K562 (cell line): ENCODE measurements at regions not wholly inside any gene's neighbourhood (a gene's known extent, or its start where the extent isn't known, plus 50 kb on each side); places are given as distances from the start of the nearest gene placed in this dataset.

Experiments used
- ATAC-seq: fragments of 200-7000 bp; cut with Tn5 transposase; 3 replicates; pipeline ENCODE4 v1.9.1; 2020; ENCODE audit warnings: moderate library complexity
- BruUV-seq: library from RNA; stranded (reverse); fragments of 400-500 nt; replicated peaks from 2 replicates; lab custom pipeline; 2021; lab: Mats Ljungman, UMichigan
- CTCF ChIA-PET: fragments of 300-600 bp; formaldehyde crosslinking; extraction: SDS; loops from one replicate; lab custom pipeline; 2021; ENCODE audit warnings: low intra/inter-chr PET ratio; lab: Yijun Ruan, JAX
- POLR2A ChIA-PET: fragments of 300-600, 350-650 bp; sonication (Branson Sonifier 250); formaldehyde crosslinking; extraction: SDS; loops from one replicate; lab custom pipeline; 2021; ENCODE audit warnings: antibody characterized with exemption, inconsistent platforms; lab: Yijun Ruan, JAX
- DNase-seq, 4 experiments: peaks; one replicate each; pipeline versions ENCODE4 v3.0.0 to v3.0.0-alpha.2; 2011 to 2018; ENCODE audit warnings: low spot score in 3 of 4, mixed read lengths in 3 of 4; ENCODE audit errors: extremely low read depth in 1 of 4
- FAIRE-seq: peaks from 2 replicates; lab custom pipeline; 2011; peaks lifted over from hg19 to GRCh38; lab: Jason Lieb, UNC
- H2AFZ ChIP-seq: 2 replicates; pipeline ENCODE4 v1.6.0; 2011; ENCODE audit warnings: low read depth, low read length, control low read depth, inconsistent platforms
- H3K27ac ChIP-seq: fragments of 200-600 bp; 3 replicates; pipeline ENCODE4 v1.8.0; 2011; ENCODE audit warnings: low read depth, mild to moderate bottlenecking, control low read depth, inconsistent platforms, low read length, moderate library complexity, mixed read lengths; ENCODE audit errors: extremely low read depth
- H3K27me3 ChIP-seq, 2 experiments: fragments of 300-600 bp in 1 of 2; 2 replicates in 1 of 2; 3 replicates in 1 of 2; pipeline versions ENCODE4 v1.6.0 to v1.8.0; 2011; ENCODE audit warnings: inconsistent platforms in 2 of 2, low read length in 2 of 2, mild to moderate bottlenecking in 1 of 2, mixed read lengths in 1 of 2, moderate library complexity in 1 of 2; ENCODE audit not compliant: control insufficient read depth in 2 of 2, insufficient read depth in 2 of 2
- H3K36me3 ChIP-seq: fragments of 300-600 bp; 3 replicates; pipeline ENCODE4 v1.8.0; 2011; ENCODE audit warnings: mild to moderate bottlenecking, low read length, inconsistent platforms; ENCODE audit not compliant: control insufficient read depth, insufficient read depth
- H3K4me1 ChIP-seq, 2 experiments: fragments of 200-600 bp in 1 of 2; replicated peaks in 1 of 2; 2 replicates in 1 of 2; 3 replicates in 1 of 2; pipeline versions ENCODE4 v1.5.1 to v1.8.0; 2011; ENCODE audit warnings: inconsistent platforms in 2 of 2, low read length in 2 of 2, mild to moderate bottlenecking in 1 of 2, mixed read lengths in 1 of 2, moderate library complexity in 1 of 2; ENCODE audit not compliant: control insufficient read depth in 2 of 2, insufficient read depth in 2 of 2
- H3K4me2 ChIP-seq: 2 replicates; pipeline ENCODE4 v1.6.1; 2011; ENCODE audit warnings: low read length, control low read depth, inconsistent platforms, mixed read lengths; ENCODE audit not compliant: insufficient read depth
- H3K4me3 ChIP-seq: fragments of 200-600 bp; sonication (generic), shearing (Covaris generic); 2 replicates; pipeline ENCODE4 v1.5.1; 2016; ENCODE audit warnings: control low read depth, inconsistent platforms
- H3K79me2 ChIP-seq: fragments of 200-600 bp; 3 replicates; pipeline ENCODE4 v1.8.0; 2011; ENCODE audit warnings: low read length, inconsistent platforms; ENCODE audit not compliant: control insufficient read depth, insufficient read depth
- H3K9ac ChIP-seq, 2 experiments: 2 replicates each; pipeline versions ENCODE4 v1.6.0 to v1.6.1; 2011; ENCODE audit warnings: low read depth in 2 of 2, low read length in 2 of 2, control low read depth in 1 of 2, inconsistent platforms in 1 of 2, mild to moderate bottlenecking in 1 of 2, mixed read lengths in 1 of 2; ENCODE audit not compliant: insufficient read depth in 1 of 2
- H3K9me1 ChIP-seq: one replicate; pipeline ENCODE4 v1.6.0; 2011; ENCODE audit warnings: inconsistent platforms, mild to moderate bottlenecking, low read length, moderate library complexity; ENCODE audit not compliant: control insufficient read depth, insufficient read depth
- H3K9me3 ChIP-seq: replicated peaks from 2 replicates; pipeline ENCODE4 v1.5.1; 2011; ENCODE audit warnings: low read depth, low read length, inconsistent platforms; ENCODE audit not compliant: control insufficient read depth, insufficient read depth
- H4K20me1 ChIP-seq: replicated peaks from 2 replicates; pipeline ENCODE4 v1.6.1; 2011; ENCODE audit warnings: low read length, inconsistent platforms, mixed read lengths; ENCODE audit not compliant: control insufficient read depth, insufficient read depth
- BRF1 ChIP-seq: IDR thresholded peaks from 3 replicates; pipeline ENCODE4 v1.6.1; 2011; ENCODE audit warnings: borderline replicate concordance, mild to moderate bottlenecking; ENCODE audit not compliant: insufficient read length; ENCODE audit errors: extremely low read depth
- GABPB1 ChIP-seq: sonication (generic); formaldehyde crosslinking; IDR thresholded peaks from 2 replicates; pipeline ENCODE4 v1.8.0; 2022; ENCODE audit warnings: mild to moderate bottlenecking, missing genetic modification reagents
- PPARD ChIP-seq: fragments of 250-450 bp; sonication (Bioruptor Pico); IDR thresholded peaks from 2 replicates; pipeline ENCODE4 v1.8.0; 2022; ENCODE audit warnings: inconsistent platforms, mild to moderate bottlenecking, moderate library complexity
- SLC30A9 ChIP-seq: fragments of 250-450 bp; sonication (Bioruptor Pico); IDR thresholded peaks from 2 replicates; pipeline ENCODE4 v1.8.0; 2022; ENCODE audit warnings: mild to moderate bottlenecking, moderate library complexity
- TEAD2 ChIP-seq: fragments of 450-650 bp; IDR thresholded peaks from 2 replicates; pipeline ENCODE4 v1.6.1; 2016; ENCODE audit warnings: missing genetic modification characterization, control low read depth, missing compliant biosample characterization
- ZMIZ1 ChIP-seq, 2 experiments: fragments of 150-350 bp in 1 of 2; IDR thresholded peaks; 2 replicates each; pipeline ENCODE4 v1.6.1; 2012 to 2016; ENCODE audit warnings: low read depth in 2 of 2, low read length in 2 of 2, mild to moderate bottlenecking in 1 of 2, moderate library complexity in 1 of 2
- WGBS: fragments of 100-300 bp; shearing (Covaris generic); methylation state at CpG from one replicate; pipeline ENCODE4 v1.1.6; 2016; ENCODE audit warnings: low coverage, mixed read lengths; ENCODE audit not compliant: insufficient coverage; ENCODE audit errors: missing lambda C conversion rate; 5-methylcytosine and 5-hydroxymethylcytosine counted together
- in situ Hi-C: fragments of 300-500 bp; cut with MboI; formaldehyde crosslinking; loops from 4 replicates; pipeline ENCODE4 v1.15.0; 2018; ENCODE audit warnings: inconsistent platforms, mixed read lengths
- intact Hi-C: fragments of 100-400 bp; cut with micrococcal nuclease; formaldehyde crosslinking; loops from 2 replicates; pipeline ENCODE4 v1.14.2; 2022

GRCh38 chr3:34319881-34320280 lies 521.5 kb downstream of the PDCD6IP start:
- Histone ChIP-seq H3K9me3 (no peaks in the 10 kb centered on the region), H3K36me3 (no peaks in the 10 kb centered on the region), H3K9me1 (no peaks in the 10 kb centered on the region), H3K27ac (no peak overlapping the region), H3K4me1 (no peaks in the 10 kb centered on the region), H3K79me2 (no peaks in the 10 kb centered on the region), H4K20me1 (no peaks in the 10 kb centered on the region), H3K27me3 (no peaks in the 10 kb centered on the region), H3K4me2 (no peak overlapping the region), H2AFZ (no peak overlapping the region), H3K9ac (no peak overlapping the region), H3K4me3 (no peak overlapping the region)
- FAIRE-seq (no peak), DNase-seq (no peak), ATAC-seq (no peak)
- BruUV-seq, result no TSS peak
- no peak for TF ChIP-seq TEAD2
- no peak for TF ChIP-seq PPARD (CRISPR knock-in tag)
- TF ChIP-seq ZMIZ1 (IDR thresholded peaks at IDR 0.05; ENCODE audit: low read depth in 2 of 2, low read length in 2 of 2), result no peak
- no peak for TF ChIP-seq GABPB1 (CRISPR knock-in tag)
- TF ChIP-seq BRF1, result no peak
- no peak for TF ChIP-seq SLC30A9
- in situ Hi-C loops (no loop called here), intact Hi-C loops (no loop called here)
- ChIA-PET CTCF (no interaction called here), POLR2A (no interaction called here)
- 2% methylated on average over 4 of the region's 4 CpGs for WGBS
